GM18511 (cell line): ENCODE measurements at regions not wholly inside any gene's neighbourhood (a gene's known extent, or its start where the extent isn't known, plus 50 kb on each side); places are given as distances from the start of the nearest gene placed in this dataset.
"Not testable (repeated sequence)": the region's sequence is repeated elsewhere in the genome, so short reads cannot be mapped to it uniquely, and the experiment has no call there.

Source experiments
- ATAC-seq: cut with Tn5 transposase; IDR thresholded peaks from one replicate; pipeline ENCODE4 v1.9.1; 2021; ENCODE audit warnings: mild to moderate bottlenecking, moderate library complexity; ENCODE audit not compliant: unreplicated experiment

DNA sequence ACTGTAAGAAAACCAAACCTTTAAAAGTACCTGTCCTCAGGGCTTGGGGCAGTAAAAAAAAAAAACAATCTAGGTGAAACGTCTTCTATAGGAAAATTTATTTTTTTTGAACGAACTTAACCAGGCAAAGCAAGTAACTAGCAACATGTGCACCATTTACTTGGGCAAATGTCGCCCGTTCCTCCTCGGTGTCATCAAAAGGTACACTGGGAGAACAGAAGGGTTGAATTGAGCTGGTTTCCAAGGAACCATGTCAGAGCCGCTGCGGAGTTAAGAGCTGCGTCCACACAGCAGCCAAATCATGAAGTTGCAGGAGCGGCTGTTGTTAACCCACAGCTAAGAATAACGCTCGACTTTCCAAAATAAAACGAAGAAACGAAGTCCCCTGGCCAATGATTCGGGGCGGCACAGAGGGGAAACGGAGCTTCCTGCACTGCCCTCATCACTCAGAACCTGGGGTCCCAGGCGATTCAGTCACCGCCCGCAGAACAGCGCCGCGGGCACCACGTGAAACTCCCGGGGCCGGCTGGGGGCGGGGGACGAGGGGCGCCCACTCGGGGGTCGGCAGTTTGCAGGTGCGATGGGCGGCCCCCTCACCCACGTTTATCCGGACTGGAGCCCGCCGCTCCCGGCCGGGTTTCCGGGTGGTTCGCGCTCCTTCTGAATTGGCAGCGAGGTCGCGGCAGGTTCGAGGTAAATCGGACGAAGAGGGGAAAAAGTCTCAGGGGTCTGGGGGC is 53.6 kb upstream of the PLGLB1 start:
- not testable (repeated sequence) for ATAC-seq

DNA sequence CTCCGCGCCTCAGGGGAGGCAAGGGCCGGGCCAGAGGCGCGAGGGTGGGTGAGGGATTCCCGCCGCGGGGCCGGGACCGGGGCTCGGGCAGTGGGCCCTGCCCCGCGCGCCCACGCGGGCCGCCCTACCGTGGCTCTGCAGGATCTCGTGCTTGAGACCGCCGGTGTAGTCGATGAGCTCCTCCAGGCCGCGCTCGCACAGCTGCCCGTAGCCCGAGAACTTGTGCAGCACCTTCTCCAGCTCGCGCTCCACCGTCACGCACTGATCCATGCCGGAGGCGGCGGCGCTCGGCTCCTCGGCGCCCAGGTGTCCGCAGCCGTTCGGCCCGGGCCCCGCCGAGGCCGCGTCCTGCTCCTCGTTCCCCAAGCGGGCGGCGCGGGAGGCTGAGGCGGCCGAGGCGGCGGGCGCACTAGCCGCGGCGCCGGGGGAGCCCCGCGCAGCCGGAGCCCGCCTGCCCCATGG is 54.2 kb upstream of the PLGLB1 start:
- peak; percentile 40 for ATAC-seq

DNA sequence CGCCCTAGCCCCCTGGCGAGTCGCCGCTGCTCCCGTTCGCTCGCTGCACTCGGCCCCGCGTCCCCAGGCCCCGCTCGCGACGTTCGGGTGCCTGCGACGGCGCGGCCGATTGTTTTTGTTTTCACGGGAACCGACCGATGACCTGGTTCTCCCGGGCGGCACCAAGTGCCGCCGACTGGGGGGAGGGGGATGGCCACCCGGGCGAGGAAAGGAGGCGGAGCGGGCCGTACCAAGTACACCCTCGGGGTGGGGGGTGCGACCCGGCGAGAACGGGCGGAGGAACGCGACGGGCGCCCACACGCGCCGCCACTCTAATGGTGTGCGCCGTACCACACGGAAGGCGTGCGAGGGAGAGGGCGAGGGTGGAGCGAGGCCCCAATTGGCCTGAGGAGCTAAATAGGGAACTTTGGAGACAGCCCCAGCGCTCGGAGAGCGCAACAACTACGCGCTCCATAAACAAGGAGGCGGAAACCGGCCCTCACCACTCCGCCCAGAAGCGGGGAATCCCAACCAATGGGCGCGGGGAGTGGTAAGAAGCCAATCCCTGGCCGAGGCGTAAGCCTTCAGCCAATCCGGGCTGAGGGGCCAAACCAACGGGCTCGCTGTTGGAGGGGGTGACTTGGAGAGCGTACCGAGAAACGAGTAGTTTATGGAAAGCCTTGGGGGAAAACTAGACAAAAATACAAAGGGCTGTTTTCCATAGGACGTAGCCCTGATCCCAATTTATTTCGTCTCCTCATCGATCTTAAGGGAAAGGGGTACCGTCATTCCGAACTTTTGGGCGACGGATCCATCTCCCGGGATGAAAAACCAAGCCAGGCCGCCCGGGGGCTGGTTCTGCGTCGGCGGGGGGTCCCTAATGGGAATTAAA is 54.8 kb upstream of the PLGLB1 start:
- ATAC-seq, result peak; percentile 93

DNA sequence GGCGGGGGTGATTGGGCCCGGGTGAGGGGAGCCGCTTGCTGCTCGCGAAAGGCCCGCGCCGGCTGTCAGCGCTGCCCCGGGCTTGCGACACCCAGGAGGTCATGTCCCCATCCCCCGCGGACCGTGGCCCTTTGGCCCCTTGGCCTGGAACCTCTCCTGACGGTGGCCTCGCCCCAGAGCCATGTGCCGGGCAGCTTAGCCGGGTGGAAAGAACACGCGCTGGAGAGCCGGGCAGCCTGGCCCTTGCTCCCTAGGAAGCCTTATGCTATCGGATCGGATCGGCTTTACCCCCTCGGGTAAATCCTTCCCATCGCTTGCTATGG is 55.4 kb upstream of the PLGLB1 start:
- peak; percentile 18 for ATAC-seq

DNA sequence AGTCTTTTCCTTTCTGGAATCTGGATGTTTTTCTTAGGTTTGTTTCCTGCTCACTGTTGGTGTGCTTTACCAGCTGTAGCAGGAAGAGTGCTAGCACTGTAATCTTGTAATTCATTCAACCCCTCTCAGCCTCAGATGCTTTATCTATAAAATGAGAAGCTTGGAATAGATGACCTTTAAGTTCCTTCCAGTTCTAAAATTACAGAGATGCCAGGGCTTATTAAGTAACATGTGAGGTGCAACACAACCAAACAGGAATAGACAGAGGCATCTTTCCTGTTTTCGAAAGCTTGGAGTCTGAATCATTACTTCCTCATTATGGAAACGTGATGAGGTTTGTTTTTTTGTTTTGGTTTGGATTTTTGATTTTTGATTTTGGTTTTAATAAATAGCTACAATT is 60.1 kb upstream of the PLGLB1 start:
- not testable (repeated sequence) for ATAC-seq

DNA sequence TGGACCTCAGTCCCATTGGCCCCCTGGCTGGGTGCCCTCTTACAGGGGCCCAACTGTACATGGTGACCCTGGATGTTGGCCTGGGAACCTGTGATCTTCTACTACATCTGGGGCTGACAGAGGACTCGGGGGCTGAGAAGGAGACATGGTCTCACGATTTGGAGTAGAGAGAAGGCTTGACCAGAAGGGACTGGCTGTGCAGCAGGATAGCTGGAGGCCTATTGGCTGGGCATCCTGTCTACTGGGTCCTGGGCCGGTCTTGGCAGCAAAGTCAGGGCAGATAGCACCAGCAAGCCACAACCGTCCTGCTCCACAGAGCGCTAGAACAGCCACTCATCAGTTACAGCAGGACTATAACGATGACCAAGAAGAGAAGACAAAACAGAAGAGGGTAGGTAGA is 66.4 kb upstream of the PLGLB1 start:
- not testable (repeated sequence) for ATAC-seq

DNA sequence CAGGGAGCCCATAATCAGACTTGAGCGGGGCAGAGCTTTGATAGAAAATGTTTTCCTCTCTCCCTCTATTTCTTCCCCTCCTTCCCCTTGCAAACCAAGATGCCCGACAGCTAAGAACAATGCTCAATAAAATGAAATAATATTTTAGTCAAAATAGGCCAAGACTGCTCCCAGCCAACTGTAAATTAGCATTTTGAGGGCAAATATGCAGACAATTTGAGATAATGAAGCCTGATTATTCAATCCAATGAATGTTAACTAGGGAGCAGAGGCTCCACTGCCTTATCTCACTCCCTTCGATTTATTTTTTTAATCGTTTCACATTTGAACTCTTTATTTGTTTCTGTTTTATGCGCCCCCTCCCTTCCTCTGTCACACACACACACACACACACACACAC is 67.8 kb upstream of the PLGLB1 start:
- not testable (repeated sequence) for ATAC-seq

DNA sequence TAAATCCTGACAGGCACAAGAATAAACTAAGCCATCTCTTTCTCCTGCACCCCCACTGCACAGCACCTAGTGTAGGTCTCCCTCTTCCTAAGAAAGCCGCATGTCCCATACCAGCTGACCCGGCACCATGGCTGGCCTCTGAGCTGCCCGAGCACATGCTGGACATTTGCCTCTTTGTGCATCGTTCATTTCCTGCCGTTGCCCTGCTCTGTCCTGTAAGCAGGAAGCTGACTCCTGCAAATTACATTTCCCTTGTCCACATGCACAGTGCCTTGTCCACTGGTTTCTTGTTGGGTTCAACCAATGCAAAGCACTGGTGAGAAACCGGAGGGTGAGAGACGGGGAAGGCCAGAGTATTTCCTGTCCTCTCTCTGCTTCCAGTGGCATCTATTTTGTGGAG is 71.6 kb upstream of the PLGLB1 start:
- not testable (repeated sequence) for ATAC-seq

DNA sequence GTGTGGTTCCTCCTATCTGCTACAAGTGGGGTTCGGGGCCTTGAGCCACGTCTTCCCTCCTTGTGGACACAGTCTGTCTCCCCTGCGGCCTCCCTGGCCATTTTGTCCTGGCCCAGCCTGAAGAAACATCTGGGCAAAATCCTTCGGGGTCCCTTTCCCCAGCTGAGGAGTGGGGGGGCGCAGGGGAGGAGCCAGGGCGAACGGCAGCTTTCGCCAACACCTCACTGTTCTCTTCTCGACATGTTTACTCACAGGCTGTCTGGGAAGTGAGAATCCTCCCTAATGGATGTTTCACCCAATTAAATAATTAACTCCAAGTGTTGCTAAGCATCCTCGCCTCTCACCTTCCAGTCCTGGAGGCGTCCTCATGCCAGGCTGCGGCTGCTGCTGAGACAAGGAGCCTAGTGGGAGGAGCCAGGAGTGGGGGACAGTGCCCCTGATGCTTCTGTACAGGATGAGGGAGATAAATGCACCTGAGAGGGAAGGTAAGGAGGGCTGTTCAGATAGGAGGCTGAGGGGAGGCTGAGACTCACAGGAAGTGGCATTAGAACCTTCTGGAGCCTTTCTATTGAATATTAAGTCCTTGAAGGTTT is 72.4 kb upstream of the PLGLB1 start:
- not testable (repeated sequence) for ATAC-seq

DNA sequence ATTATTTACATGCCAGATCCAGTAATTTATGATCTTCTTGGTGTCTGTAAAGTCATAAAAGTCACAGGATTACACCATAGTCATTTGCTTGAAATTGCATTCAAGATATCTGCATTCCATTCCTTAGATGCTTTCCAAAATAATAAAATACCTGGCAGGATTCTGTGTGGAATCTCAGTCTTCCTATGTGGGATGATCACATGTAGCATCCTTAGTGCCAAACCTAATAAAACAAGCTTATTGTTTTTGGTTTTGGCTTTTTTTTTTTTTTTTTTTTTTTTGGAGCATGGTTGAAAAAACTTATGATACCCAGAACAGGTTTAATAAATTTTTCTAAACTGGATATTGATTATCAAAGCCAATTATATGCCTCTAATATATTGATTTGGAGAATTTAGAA is 74.2 kb upstream of the PLGLB1 start:
- ATAC-seq, result not testable (repeated sequence)

DNA sequence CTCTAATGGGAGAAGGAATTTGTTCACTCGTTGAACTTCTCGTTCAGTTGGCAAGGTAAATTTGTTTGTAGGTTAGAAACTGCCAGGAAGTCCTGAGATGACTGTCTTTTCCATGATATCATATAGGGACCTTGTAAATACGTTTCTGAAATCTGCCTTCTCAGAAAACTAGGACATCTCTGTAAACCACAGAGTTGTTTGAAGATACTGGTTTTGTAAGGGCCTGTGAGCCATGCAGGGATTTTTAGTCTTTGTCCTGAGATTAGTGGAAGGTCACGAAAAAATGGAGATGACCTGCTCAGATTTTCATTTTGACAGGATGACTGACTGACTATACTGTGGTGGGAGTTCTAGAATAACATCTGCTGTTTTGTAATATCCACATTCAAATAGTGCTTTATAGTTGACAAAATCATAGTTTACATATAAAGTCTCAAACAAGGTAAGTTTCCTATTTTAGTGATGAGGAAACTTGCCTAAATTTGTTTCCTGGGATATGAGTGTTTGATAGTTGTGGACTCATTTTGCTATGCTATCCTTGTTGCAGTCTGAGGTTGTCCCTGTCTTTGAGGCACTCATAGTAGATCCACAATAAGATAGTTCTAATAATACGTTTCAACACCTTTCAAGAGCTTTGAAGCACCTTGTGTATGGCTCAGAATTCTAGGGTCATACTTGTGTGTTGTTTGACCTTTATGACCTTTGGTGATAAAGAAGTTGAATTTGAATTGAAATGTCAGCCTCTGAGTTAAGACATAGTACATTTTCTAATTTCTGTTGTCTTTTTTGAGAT is 107.3 kb upstream of the PLGLB1 start:
- ATAC-seq, result not testable (repeated sequence)

DNA sequence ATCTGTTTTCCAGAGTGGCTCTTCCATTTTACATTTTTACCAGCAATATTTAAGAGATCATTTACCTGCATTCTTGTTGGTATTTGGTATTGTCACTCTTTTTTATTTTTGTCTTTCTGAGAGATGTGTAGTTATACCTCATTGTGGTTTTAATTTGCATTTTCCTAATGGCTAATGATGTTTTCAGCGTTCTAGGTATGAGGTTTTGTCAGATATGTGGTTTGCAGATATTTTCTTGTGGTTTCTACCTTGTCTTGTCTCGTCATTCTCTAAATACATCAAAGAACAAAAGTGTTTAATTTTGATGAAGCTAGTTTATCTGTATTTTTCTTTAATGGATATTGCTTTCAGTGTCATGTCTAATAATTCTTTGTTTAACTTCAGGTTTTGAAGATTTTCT is 110.9 kb upstream of the PLGLB1 start:
- ATAC-seq, result not testable (repeated sequence)

DNA sequence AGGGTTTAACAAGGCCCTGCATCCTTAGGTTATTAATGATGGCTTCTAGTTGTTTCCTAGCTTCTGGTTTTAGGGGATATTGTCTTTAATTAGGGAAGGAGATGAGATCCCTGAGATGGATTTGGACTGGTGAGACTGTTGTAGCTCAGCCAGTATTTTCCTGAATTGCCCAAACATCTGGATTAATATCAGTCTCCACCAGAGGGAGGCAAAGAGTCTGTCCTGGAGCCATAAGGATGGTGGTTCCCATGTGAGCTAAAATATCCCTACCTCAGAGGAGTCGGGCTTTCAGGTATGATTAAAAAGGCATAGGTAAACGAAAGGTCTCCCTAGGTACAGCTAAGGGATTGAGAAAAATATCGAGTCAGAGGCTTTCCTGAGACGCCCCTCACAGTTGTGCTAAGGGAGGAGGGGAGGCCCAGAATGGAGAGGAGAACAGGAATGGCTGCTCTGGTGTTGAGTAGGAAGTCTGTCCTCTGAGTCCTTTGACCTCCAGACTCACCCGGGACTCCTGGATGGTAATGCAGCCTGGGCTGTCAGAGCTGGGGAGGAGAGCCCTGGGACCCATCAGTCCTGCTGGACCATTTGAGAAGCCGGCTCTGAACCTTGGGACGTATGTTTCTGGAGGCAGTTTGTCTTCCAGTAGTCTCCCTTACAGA is 130.3 kb upstream of the PLGLB1 start:
- not testable (repeated sequence) for ATAC-seq

DNA sequence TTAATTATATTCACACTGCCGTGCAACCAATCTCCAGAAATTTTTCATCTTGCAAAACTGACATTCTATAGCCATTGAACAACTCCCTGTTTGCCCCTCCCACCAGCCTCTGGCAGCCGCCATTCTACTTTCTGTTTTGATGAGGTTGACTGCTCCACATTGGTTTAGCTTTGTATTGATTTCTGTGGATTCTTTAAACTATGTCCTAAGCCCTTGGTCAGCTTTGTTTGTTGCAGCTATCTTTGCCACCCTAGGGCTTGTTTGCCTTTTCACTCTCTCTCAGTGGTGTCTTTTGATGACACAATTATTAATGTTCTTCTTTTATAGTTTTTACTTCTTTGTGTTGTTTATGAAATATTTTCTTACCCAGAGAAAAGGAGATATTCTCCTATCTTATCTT is 152.8 kb upstream of the PLGLB1 start:
- ATAC-seq, result not testable (repeated sequence)

DNA sequence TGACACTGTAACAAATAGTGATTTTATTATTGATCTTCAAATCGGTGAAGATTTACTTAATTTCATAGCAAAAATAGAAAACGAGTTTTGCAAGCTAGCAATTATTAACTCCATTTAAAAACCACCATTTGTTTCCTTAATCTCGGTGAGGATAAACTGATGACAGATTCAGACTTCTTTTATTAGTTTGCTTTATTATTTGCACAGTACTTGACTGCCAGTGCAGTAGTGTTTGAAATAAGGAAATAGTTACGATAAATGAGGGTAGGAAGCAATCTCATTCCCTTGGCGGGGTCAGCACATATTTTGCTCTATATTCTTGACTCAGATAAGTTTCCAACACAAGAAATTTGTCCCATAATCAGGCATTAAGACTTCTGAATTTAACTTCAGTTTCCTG is 161.7 kb upstream of the PLGLB1 start:
- not testable (repeated sequence) for ATAC-seq

DNA sequence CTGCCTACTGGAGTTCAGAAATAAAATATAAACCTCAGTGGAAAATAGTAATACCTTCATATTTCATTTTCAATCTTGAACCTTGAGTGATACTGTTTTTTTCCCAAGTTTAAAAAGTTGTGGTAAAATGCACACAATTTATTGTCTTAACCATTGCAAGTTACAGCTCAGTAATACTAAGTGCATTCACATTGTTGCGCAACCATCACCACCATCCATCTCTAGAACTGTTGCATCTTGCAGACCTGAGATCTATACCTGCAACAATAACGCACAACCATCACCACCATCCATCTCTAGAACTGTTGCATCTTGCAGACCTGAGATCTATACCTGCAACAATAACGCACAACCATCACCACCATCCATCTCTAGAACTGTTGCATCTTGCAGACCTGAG is 162.6 kb upstream of the PLGLB1 start:
- not testable (repeated sequence) for ATAC-seq

DNA sequence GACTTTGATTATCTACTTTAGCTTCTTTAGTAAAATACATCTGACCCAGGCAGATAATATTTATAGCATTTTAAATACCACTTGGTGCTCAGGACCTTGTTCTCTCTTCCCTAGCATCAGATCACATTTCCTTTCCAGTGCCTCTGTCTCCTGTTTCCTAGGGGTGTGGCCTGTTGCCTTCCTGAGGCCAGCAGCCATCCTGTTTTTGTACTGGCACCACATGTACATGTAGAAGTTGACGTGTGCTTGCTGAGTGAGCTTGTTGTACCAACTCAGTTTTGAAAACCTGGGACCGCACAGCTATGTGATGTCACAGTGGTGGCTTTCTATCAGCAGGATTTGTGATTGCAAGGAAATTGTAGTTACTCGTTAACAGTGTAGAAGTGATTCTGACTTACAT is 167.6 kb upstream of the PLGLB1 start:
- ATAC-seq, result not testable (repeated sequence)

DNA sequence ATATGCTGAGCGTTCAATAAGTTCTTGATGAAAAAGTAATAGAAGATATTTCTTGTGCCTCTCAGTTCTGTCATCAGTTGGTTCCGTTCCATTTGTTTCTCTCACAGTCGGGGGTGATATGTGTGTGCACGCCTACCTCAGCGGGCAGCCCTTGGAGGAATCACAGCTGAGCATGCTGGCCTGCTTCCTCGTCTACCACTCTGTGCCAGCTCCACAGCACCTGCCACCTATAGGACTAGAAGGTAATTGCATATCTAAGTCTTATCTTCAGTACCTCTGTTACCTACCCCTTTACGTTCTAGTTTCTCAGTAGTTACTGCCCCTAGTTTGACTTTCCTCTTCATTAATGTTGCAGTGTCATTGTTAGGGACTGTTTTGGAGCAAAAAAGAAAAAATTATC is 171.7 kb upstream of the PLGLB1 start:
- ATAC-seq, result peak; percentile 81

DNA sequence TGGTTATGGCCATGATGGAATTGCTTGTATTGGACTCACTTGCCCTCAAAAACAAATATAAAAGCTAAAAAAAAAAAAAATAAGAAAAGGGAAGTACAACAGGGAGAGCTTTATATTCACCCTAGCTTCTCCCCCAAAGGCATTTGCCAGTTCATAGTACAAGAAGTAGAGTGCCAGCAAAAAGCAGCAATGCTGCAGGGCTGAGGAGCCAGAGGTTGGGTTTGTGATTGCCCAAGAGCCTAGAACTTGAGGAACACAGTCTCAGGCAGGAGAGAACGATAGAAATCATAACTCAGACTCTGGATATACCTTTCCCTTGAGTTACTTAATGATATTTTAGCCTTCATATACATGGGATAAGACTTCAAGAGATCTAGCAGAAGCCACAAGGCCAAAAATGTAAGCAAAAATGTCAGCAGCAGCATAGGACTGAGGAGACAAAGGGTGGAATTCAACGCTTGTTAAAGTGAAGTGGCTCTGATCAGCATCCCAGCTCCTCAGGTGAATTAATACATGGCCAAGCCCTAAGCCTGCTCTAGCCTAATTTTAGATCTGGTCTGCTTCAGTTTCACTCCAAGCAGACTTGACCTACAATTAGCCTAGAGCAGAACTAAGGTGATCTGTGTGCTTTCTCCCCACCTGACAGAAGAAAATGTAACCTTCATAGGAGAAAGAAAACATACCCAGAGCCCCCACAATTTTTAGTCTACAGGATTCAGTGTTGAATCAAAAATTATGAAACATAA is 172.8 kb upstream of the PLGLB1 start:
- ATAC-seq, result not testable (repeated sequence)
